ENCODE measurements at regions not wholly inside any gene's neighbourhood (a gene's known extent, or its start where the extent isn't known, plus 50 kb on each side); places are given as distances from the start of the nearest gene placed in this dataset.

DNA sequence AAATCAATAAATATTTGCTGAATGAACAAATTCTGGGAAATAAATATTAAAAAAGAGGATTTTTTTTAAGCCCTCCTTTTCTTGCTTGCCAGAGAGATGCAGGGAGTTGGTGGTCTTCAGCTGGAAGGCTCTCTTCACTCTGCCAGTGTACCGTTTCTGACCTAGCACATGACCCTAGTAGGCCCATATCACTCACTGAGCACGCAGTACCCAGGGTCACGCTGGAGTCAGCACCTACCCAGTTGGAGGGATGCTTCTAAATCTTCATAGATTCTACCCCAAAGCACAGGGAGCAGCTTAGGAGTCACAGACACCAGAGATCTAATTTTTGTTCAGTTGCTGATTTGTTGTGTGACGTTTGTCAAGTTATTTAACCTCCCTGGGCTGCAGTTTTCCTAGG lies 195.4 kb upstream of the TBX3 start:
- TF ChIP-seq GATA3 (IDR thresholded peaks at IDR 0.05; ENCODE audit: low read depth, low read length) = no peak
- TF ChIP-seq GATA2 (IDR thresholded peaks at IDR 0.05; ENCODE audit: low read depth, low read length) = no peak
